HG03354 (cell line): ENCODE measurements at regions not wholly inside any gene's neighbourhood (a gene's known extent, or its start where the extent isn't known, plus 50 kb on each side); places are given as distances from the start of the nearest gene placed in this dataset.
A peak's percentile ranks its signal among the peaks of the same experiment; 100 is the strongest.

Source experiments
- ATAC-seq: cut with Tn5 transposase; IDR thresholded peaks from one replicate; pipeline ENCODE4 v1.9.1; 2021; ENCODE audit warnings: mild to moderate bottlenecking; ENCODE audit not compliant: unreplicated experiment, poor library complexity, severe bottlenecking

- no peak for ATAC-seq
Observed at GRCh38 chr5:8134609-8135008, 265.7 kb downstream of the MTRR start.

GRCh38 chr5:8135742-8136141 lies 266.8 kb downstream of the MTRR start:
- no peak for ATAC-seq

- ATAC-seq = no peak
Observed at GRCh38 chr5:8136271-8136670, 267.3 kb downstream of the MTRR start.

DNA sequence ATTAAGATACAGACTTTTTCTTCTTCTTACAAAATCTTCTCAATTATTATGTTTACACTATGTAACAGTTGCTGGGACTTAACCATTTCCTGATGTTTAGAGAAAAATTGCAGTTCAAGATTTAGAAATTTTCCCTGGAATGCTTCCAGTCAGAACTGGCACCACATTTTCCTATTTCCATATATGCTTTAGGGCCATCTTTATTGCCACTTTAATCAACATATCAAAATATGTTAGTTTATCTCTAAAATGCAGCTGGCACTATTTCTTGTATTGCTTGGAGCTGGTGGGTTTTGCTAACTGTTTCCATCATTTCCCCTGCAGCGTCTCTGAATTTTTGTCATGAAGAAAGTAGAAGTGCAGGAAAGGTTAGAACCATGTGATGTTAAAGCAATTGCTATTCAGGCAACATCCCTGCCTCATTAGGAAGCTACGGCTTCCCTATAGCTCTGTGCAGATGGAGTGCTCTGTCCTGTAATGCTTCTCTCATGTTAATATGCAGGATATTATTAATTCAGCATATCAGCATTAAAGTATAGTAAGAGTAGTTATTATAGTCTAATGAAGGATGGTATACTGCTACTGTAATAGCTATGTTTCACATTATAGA lies 269.1 kb downstream of the MTRR start:
- no peak for ATAC-seq

- no peak for ATAC-seq
Observed at GRCh38 chr5:8138884-8139283, 269.9 kb downstream of the MTRR start.

GRCh38 chr5:8150791-8151190 lies 281.8 kb downstream of the MTRR start:
- no peak for ATAC-seq

DNA sequence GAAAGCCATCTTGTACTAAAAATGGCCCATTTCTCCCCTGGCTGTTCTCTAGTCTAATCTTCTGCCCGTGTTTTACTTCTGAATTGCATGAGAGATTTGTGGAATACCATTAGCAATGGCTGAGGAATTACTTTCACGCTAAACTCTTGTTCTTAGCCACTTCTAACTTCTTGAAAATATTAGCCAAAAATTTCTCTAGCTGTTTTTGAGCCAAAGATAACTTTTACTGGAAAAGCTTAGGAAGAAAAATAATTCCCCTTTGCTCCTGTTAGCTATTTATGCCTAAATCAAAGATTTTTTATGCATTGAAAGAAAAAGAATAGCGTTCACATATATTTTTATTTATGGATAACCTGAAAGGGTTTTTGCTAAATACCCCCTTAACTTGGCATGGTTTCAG lies 287.8 kb downstream of the MTRR start:
- no peak for ATAC-seq

DNA sequence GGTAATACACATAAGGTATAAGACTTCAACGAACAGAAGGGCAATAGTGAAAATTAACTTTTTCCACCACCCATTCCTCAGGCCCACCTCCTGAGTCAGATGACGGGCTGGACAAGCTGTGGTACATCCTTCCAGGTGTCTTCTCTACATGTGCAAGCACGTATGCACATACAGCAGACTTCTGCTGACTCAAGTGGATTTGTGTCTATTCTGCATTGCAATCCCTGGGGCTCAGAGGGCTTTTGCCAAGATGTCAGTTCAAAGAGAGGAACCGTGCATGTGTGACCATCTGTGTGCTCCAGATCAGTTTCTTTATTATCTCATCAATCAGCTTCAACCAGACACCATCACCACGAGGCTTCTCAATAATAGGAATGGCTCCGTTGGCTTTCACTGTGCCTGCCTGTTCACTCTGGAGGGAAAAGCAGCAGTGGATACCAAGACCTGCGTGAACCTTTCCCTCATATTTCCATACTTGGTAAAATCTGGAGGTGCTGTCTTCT lies 288.4 kb downstream of the MTRR start:
- ATAC-seq = no peak

GRCh38 chr5:8176101-8176693 lies 307.2 kb downstream of the MTRR start:
- no peak for ATAC-seq

- ATAC-seq = peak; percentile 97
Observed at GRCh38 chr5:8184455-8185063, 315.6 kb downstream of the MTRR start.

DNA sequence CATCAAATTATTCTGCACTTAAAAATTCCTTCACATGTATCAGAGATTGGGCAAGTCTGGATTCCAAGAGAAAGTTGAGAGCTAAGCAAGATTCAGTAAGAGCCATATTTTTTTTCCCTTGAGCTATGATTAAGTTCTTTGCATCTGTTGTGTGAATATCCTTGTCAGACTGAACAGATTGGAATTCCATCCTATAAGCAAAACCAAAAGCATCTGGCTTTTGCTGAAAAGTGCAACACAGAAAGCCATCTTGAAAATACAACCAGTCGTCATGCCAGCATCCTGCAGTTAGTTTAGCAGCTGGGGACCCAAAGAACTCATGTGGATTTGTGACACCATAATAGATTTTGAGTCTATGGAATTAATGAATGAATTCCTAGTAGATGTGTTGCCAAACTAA lies 316.9 kb downstream of the MTRR start:
- ATAC-seq = no peak

GRCh38 chr5:8188874-8189565 lies 320.1 kb downstream of the MTRR start:
- no peak for ATAC-seq

- ATAC-seq = no peak
Observed at GRCh38 chr5:8192840-8193239, 323.9 kb downstream of the MTRR start.

GRCh38 chr5:8196061-8196460 lies 327.1 kb downstream of the MTRR start:
- no peak for ATAC-seq

DNA sequence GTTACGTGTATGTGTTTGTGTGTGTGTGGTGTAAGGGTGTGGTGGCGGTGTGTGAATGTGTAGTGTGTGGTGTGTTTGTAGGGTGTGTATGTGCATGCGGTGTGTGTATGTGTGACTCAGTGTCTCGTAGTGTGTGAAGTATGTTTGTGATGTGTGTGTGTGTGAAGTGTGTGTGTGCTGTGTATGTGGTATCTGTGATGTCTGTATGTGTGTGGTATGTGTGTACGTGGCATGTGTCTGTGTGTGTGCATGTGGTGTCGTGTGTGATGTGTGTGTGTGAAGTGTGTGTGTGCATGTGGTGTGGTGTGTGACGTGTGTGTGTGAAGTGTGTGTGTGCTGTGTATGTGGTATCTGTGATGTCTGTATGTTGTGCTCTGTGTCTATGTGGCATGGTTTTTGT lies 339.4 kb downstream of the MTRR start:
- ATAC-seq = no peak

- ATAC-seq = no peak
Observed at GRCh38 chr5:8209500-8209899, 340.6 kb downstream of the MTRR start.

DNA sequence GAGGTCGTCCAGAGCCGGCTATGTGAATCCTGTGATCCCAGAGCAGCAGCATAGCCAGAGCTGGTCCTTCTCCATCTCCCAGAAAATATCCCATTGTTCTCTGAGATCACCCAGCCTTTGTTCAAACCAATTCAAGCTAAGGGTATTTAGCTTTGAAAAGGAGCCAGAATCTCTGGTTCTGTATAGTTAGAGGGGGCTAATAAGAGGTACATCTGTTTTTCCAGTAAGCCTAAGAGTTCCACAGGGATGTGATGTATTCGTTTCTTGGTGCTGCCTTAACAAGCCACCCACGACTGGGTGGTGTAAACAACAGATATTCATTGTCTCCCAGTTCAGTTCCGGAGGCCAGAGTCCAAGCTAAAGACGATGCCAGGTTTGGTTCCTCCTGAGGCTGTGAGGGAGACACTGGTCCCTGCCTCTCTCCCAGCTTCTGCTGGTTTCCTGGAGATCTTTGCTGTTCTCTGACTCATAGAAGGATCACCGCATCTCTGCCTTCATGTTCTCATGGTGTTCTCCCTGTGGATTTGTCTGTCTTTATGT lies 344.8 kb downstream of the MTRR start:
- no peak for ATAC-seq

- no peak for ATAC-seq
Observed at GRCh38 chr5:8216921-8217320, 348.0 kb downstream of the MTRR start.

DNA sequence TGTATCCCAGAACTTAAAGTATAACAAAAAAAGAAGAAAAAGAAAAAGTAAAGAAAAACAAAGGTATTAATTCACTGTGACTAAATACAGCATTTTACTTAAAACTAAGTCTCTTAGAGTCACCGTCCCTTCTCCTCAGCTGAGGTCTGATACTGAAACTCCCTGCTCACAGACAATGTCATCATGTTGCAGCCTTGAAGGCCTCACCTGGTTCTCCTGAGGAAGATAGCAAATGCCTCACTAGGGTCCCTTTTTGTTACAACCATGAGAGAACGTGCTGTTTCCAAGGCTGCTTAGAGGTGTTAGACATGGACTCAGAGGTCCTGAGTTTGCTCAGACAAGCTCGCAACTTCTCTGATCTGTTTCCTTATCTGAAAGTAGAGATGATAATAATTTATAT lies 357.2 kb downstream of the MTRR start:
- no peak for ATAC-seq

GRCh38 chr5:8227112-8227511 lies 358.2 kb downstream of the MTRR start:
- ATAC-seq = no peak

DNA sequence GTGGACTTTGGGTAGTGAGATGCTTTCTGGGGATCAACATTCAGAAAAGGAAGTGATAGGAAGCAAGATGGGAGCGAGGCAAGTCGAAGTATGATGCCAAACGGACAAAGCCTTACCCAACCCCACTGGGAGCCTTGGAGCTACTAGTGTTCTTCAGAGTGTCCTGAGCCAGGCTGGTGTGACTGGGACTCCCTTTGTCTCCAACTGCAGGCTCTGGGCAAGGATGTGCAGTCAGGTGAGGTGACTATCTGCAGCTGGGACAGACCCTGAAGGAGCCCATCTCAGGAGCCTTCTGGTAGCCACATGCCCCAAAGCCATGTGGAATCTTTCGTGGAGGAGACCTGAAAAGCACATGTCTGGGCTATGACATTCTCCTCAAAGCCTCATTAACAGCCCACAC lies 360.6 kb downstream of the MTRR start:
- ATAC-seq = no peak
